ENCODE measurements at regions not wholly inside any gene's neighbourhood (a gene's known extent, or its start where the extent isn't known, plus 50 kb on each side); places are given as distances from the start of the nearest gene placed in this dataset.

GRCh38 chr6:134819236-134819635, 130.7 kb downstream of the ALDH8A1 start:
- Histone ChIP-seq H3K9me1 (replicated peaks; ENCODE audit: control insufficient read depth, extremely low read depth, insufficient read depth, low read length) (no peaks in the 10 kb centered on the region), H3K36me3 (ENCODE audit: control insufficient read depth in 2 of 2, extremely low read depth in 1 of 2, insufficient read depth in 2 of 2, low read length in 2 of 2) (no peaks in the 10 kb centered on the region), H2AFZ (ENCODE audit: low read depth, low read length) (no peak overlapping the region), H3K4me2 (ENCODE audit: insufficient read depth, low read length) (no peak overlapping the region), H3K4me1 (ENCODE audit: control insufficient read depth, extremely low read depth, insufficient read depth, low read length) (no peaks in the 10 kb centered on the region), H4K20me1 (replicated peaks; ENCODE audit: control insufficient read depth, extremely low read depth, insufficient read depth, low read length) (no peaks in the 10 kb centered on the region), H3K79me2 (ENCODE audit: control insufficient read depth, insufficient read depth, low read length) (no peaks in the 10 kb centered on the region), H3K9me3 (replicated peaks; ENCODE audit: control insufficient read depth, insufficient read depth, low read length) (no peaks in the 10 kb centered on the region), H3K9ac (replicated peaks; ENCODE audit: extremely low read depth, insufficient read depth, low read length) (no peak overlapping the region), H3K27me3 (ENCODE audit: control insufficient read depth in 2 of 2, insufficient read depth in 2 of 2, low read length in 2 of 2) (no peaks in the 10 kb centered on the region), H3K4me3 (replicated peaks in 1 of 3; ENCODE audit: insufficient read depth in 1 of 3, low read depth in 1 of 3, low read length in 3 of 3) (no peak overlapping the region), H3K27ac (ENCODE audit: insufficient read depth, low read depth, low read length) (no peak overlapping the region)
- FAIRE-seq (no peak), DNase-seq (ENCODE audit: low read depth, low spot score) (no peak)
- dilution Hi-C loops (cut with MboI; ENCODE audit: extremely low pct_ligation_motif_present, low sequenced_read_pairs): no loop called here
- POLR2A ChIA-PET: no interaction called here
- no TSS peak for BruUV-seq (replicated peaks)
- intact Hi-C loops (cut with micrococcal nuclease): no loop called here
- CTCF ChIA-PET: interaction anchor here (1.2 to 6.3 kb wide), 3 partner anchors 178 to 663 kb away, joined by 4 to 72 read pairs (median 4); no protein-coding TSS in a partner anchor
- TF ChIP-seq JUN (IDR thresholded peaks at IDR 0.05; ENCODE audit: borderline replicate concordance, insufficient read depth, insufficient read length, low read depth): no peak
- no peak for TF ChIP-seq POLR2A (IDR thresholded peaks at IDR 0.05; ENCODE audit: low read depth, low read length)
- no peak for TF ChIP-seq POLR2AphosphoS5 (IDR thresholded peaks at IDR 0.05; ENCODE audit: insufficient read depth, low read depth, low read length)
- TF ChIP-seq MAX (IDR thresholded peaks at IDR 0.05; ENCODE audit: insufficient read depth, insufficient read length): no peak
- no peak for TF ChIP-seq GATA2 (IDR thresholded peaks at IDR 0.05; ENCODE audit: insufficient read depth, insufficient read length, low read depth, low read length)
- TF ChIP-seq FOS (IDR thresholded peaks at IDR 0.05; ENCODE audit: borderline replicate concordance, insufficient read depth, low read length): no peak
- no peak for TF ChIP-seq MYC (IDR thresholded peaks at IDR 0.05; ENCODE audit: low read depth, low read length)
- TF ChIP-seq, protein P1, sequence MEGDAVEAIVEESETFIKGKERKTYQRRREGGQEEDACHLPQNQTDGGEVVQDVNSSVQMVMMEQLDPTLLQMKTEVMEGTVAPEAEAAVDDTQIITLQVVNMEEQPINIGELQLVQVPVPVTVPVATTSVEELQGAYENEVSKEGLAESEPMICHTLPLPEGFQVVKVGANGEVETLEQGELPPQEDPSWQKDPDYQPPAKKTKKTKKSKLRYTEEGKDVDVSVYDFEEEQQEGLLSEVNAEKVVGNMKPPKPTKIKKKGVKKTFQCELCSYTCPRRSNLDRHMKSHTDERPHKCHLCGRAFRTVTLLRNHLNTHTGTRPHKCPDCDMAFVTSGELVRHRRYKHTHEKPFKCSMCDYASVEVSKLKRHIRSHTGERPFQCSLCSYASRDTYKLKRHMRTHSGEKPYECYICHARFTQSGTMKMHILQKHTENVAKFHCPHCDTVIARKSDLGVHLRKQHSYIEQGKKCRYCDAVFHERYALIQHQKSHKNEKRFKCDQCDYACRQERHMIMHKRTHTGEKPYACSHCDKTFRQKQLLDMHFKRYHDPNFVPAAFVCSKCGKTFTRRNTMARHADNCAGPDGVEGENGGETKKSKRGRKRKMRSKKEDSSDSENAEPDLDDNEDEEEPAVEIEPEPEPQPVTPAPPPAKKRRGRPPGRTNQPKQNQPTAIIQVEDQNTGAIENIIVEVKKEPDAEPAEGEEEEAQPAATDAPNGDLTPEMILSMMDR (IDR thresholded peaks at IDR 0.05; ENCODE audit: extremely low read depth in 1 of 2, insufficient read depth in 1 of 2, low read depth in 1 of 2, low read length in 2 of 2): no peak
- no peak for TF ChIP-seq EZH2 (IDR thresholded peaks at IDR 0.05; ENCODE audit: borderline replicate concordance, low read depth, low read length, severe bottlenecking)

Measured in endothelial cell of umbilical vein (primary cell).